Activated CD4-positive, alpha-beta T cell treated with anti-CD3 and anti-CD28 coated beads, Interleukin-2, amount 10 ng/mL, durations not matched to agents 7 days and 5 days (primary cell): ENCODE measurements at regions not wholly inside any gene's neighbourhood (a gene's known extent, or its start where the extent isn't known, plus 50 kb on each side); places are given as distances from the start of the nearest gene placed in this dataset.

Source experiments
- CTCF ChIA-PET: fragments of 350-600 bp; sonication (Branson Sonifier 250); formaldehyde crosslinking; loops from one replicate; lab custom pipeline; 2021; ENCODE audit warnings: antibody characterized with exemption; lab: Charles Lee
- POLR2A ChIA-PET: fragments of 350-600 bp; sonication (Branson Sonifier 250); formaldehyde crosslinking; loops from one replicate; lab custom pipeline; 2021; ENCODE audit warnings: antibody characterized with exemption; lab: Charles Lee
- DNase-seq: peaks from one replicate; pipeline ENCODE4 v3.0.0-alpha.2; 2020
- H3K27ac Mint-ChIP-seq: one replicate; pipeline ENCODE4 v1.8.0; 2021; ENCODE audit warnings: mild to moderate bottlenecking, moderate library complexity, mixed read lengths
- H3K27me3 Mint-ChIP-seq: one replicate; pipeline ENCODE4 v1.8.0; 2021; ENCODE audit warnings: mixed read lengths
- H3K36me3 Mint-ChIP-seq: one replicate; pipeline ENCODE4 v1.8.0; 2021; ENCODE audit warnings: low read depth, mixed read lengths
- H3K4me1 Mint-ChIP-seq: one replicate; pipeline ENCODE4 v1.8.0; 2021; ENCODE audit warnings: mixed read lengths
- H3K4me3 Mint-ChIP-seq: one replicate; pipeline ENCODE4 v1.8.0; 2021; ENCODE audit warnings: mild to moderate bottlenecking, moderate library complexity, mixed read lengths
- H3K9me3 Mint-ChIP-seq: one replicate; pipeline ENCODE4 v1.8.0; 2021; ENCODE audit warnings: mixed read lengths

DNA sequence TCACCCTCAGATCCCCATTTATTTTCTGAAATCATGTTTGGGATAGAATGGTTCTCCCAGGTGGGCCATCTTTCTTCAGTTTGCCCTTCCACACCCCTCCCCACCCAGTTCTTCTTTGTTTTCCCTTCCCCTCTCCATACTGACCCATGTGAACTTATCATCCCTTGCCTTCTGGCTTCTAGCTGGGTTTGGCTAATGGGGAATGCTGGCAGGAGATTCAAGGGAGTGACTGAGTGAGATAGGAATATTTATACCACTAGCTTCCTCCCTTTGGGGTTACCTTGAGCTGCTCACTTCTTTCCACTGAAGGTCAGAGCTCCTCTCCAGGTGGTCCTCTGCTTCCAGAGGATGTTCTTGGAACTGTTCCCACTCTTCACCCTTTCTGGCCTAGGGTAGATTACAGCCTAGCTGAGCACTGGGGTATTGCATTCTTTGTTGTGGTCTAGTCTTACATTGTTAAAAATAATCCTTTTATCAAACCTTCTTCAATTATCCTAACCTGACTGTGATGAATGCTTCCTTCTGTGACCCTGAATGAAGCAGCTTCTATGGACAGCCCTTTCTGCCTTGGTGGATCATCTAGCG, 88.3 kb upstream of the ATP2B1 start:
- Mint-ChIP-seq H3K9me3 (no peaks in the 10 kb centered on the region), H3K36me3 (no peaks in the 10 kb centered on the region), H3K27ac (no peak overlapping the region), H3K4me1 (no peaks in the 10 kb centered on the region), H3K4me3 (no peak overlapping the region), H3K27me3 (no peaks in the 10 kb centered on the region)
- POLR2A ChIA-PET: no interaction called here
- DNase-seq: no peak
- CTCF ChIA-PET: interaction anchor here (0.7 to 0.9 kb wide), 2 partner anchors 17 to 577 kb away, joined by 3 read pairs; no protein-coding TSS in a partner anchor

GRCh38 chr12:89793946-89794345, 85.3 kb upstream of the ATP2B1 start:
- peaks cover 2% of the 10 kb centered on the region for H3K9me3 Mint-ChIP-seq
- POLR2A ChIA-PET: no interaction called here
- no peaks in the 10 kb centered on the region for H3K27me3 Mint-ChIP-seq
- CTCF ChIA-PET: no interaction called here
- no peak for DNase-seq
- H3K27ac Mint-ChIP-seq: no peak overlapping the region
- H3K4me1 Mint-ChIP-seq: peaks cover 2% of the 10 kb centered on the region
- no peak overlapping the region for H3K4me3 Mint-ChIP-seq
- no peaks in the 10 kb centered on the region for H3K36me3 Mint-ChIP-seq

GRCh38 chr12:89791286-89791685, 82.6 kb upstream of the ATP2B1 start:
- H3K27me3 Mint-ChIP-seq: no peaks in the 10 kb centered on the region
- H3K4me1 Mint-ChIP-seq: peaks cover 2% of the 10 kb centered on the region
- DNase-seq: no peak
- no peak overlapping the region for H3K4me3 Mint-ChIP-seq
- no peaks in the 10 kb centered on the region for H3K36me3 Mint-ChIP-seq
- ChIA-PET CTCF (interaction anchor here (0.8 kb wide), 1 partner anchor 128 kb away, joined by 3 read pairs; no protein-coding TSS in a partner anchor), POLR2A (no interaction called here)
- peaks cover 11% of the 10 kb centered on the region for H3K9me3 Mint-ChIP-seq
- H3K27ac Mint-ChIP-seq: no peak overlapping the region

DNA sequence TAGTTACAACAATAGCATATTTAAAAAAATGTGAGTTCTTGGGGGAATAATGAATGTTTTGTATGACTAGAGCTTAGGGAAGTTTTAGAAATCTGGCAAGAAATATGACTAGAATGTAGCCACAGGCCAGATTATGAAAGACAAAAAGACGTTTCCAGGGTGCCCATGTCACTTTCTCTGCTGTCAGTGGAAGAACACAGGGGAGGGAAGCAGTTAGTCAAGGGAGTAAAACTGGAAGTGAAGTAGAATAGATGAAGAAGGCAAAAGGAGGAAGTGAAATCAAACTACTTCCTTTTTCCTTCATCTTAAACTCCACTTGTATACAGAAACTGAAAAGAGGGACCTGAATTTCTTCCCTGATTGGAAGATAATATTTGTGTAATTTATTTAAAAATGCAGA, 81.2 kb upstream of the ATP2B1 start:
- no peak overlapping the region for H3K4me3 Mint-ChIP-seq
- H3K4me1 Mint-ChIP-seq: peaks cover 2% of the 10 kb centered on the region
- POLR2A ChIA-PET: no interaction called here
- CTCF ChIA-PET: no interaction called here
- no peak for DNase-seq
- no peaks in the 10 kb centered on the region for H3K36me3 Mint-ChIP-seq
- H3K9me3 Mint-ChIP-seq: peaks cover 22% of the 10 kb centered on the region
- no peaks in the 10 kb centered on the region for H3K27me3 Mint-ChIP-seq
- H3K27ac Mint-ChIP-seq: no peak overlapping the region

DNA sequence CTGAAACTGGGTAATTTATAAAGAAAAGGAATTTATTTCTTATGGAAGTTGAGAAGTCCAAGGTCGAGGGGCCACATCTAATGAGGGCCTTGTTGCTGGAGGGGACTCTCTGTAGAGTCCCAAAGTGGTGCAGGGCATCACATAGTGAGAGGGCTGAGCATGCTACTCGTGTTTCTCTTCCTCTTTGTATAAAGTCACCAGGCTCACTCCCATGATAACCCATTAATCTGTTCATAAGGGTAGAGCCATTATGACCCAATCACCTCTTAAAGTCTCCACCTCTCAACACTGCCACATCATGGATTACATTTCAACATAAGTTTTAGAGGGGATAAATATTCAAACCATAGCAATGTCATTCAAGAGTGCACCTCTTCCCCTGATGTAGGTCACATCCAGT, 79.1 kb upstream of the ATP2B1 start:
- Mint-ChIP-seq H3K4me3 (no peak overlapping the region), H3K27me3 (no peaks in the 10 kb centered on the region), H3K4me1 (peaks cover 2% of the 10 kb centered on the region), H3K36me3 (no peaks in the 10 kb centered on the region), H3K27ac (no peak overlapping the region), H3K9me3 (peaks cover 22% of the 10 kb centered on the region)
- ChIA-PET CTCF (no interaction called here), POLR2A (no interaction called here)
- no peak for DNase-seq

- H3K4me1 Mint-ChIP-seq: peaks cover 2% of the 10 kb centered on the region
- H3K36me3 Mint-ChIP-seq: no peaks in the 10 kb centered on the region
- no peak for DNase-seq
- no peaks in the 10 kb centered on the region for H3K27me3 Mint-ChIP-seq
- ChIA-PET CTCF (no interaction called here), POLR2A (no interaction called here)
- H3K9me3 Mint-ChIP-seq: peaks cover 22% of the 10 kb centered on the region
- H3K4me3 Mint-ChIP-seq: no peak overlapping the region
- no peak overlapping the region for H3K27ac Mint-ChIP-seq
Observed at GRCh38 chr12:89786177-89786810, 77.7 kb upstream of the ATP2B1 start.

DNA sequence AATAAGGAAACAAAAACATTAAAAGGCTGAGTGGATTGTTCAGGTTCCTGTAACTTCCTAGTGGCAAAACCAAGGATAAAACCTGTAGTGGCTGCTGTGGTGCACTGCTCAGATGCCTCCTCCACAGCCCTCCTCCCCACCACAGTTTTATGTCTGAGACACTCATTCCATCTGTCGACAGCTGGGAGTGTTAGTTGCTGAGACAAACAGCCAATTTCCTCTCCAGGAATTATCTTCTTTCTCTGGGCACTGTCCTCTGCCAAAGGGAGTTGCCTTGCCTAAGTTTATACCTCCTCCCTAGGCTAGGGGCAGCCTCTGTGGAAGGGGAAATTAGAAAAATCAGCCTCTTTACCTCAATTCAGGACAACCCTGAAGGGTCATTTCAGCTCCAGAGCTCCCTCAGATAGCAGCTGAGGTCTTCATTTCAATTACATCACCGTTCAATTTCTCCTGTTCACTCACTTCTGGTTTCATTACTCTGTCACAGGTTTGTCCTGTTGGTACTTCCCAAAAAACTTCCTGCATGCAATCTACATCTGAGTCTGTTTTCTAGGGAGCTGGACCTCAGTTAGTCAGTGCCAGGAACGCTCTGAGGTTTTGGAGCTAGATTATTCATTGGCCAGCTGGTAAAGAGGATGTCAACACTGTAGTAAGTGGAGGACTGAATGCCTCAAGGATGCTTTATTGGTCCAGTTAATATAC, 74.9 kb upstream of the ATP2B1 start:
- POLR2A ChIA-PET: no interaction called here
- CTCF ChIA-PET: interaction anchor here (1.4 kb wide), 2 partner anchors 12 to 15 kb away, joined by 4 to 8 read pairs; no protein-coding TSS in a partner anchor
- no peak overlapping the region for H3K4me3 Mint-ChIP-seq

DNA sequence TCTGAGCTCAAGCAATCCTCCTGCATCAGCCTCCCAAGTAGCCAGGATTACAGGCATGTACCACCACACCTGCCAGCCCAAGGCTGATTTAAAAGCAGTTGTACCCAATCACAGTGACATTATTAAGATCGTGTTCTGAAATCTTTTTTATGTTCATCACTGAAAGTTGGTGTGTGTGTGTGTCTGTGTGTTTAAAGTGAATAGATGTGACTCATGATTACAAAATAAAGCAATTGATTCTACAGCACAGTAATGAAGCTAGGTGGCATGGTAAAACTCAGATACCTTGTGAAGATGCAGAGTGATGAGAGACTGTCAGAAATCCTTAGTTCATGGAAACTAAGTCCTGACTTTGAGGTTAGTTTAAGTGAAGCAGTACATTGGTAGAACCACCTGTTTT, 74.2 kb upstream of the ATP2B1 start:
- Mint-ChIP-seq H3K9me3 (peaks cover 13% of the 10 kb centered on the region), H3K4me1 (no peaks in the 10 kb centered on the region), H3K36me3 (no peaks in the 10 kb centered on the region), H3K4me3 (no peak overlapping the region), H3K27ac (no peak overlapping the region), H3K27me3 (no peaks in the 10 kb centered on the region)
- ChIA-PET POLR2A (no interaction called here), CTCF (interaction anchor here (0.9 to 1.4 kb wide), 3 partner anchors 13 to 34 kb away, joined by 3 to 4 read pairs (median 3); no protein-coding TSS in a partner anchor)
- no peak for DNase-seq

More for the DNA sequence above, 74.9 kb upstream of the ATP2B1 start:
- Mint-ChIP-seq H3K36me3 (no peaks in the 10 kb centered on the region), H3K27me3 (no peaks in the 10 kb centered on the region), H3K9me3 (peaks cover 16% of the 10 kb centered on the region), H3K27ac (no peak overlapping the region), H3K4me1 (no peaks in the 10 kb centered on the region)
- DNase-seq: no peak

- ChIA-PET CTCF (interaction anchor here (0.9 to 1.4 kb wide), 3 partner anchors 13 to 33 kb away, joined by 3 to 4 read pairs (median 3); no protein-coding TSS in a partner anchor), POLR2A (interaction anchor here (0.6 kb wide), 1 partner anchor 11 kb away, joined by 5 read pairs; no protein-coding TSS in a partner anchor)
- no peak for DNase-seq
- Mint-ChIP-seq H3K9me3 (peaks cover 13% of the 10 kb centered on the region), H3K27me3 (no peaks in the 10 kb centered on the region), H3K4me3 (no peak overlapping the region), H3K27ac (no peak overlapping the region), H3K36me3 (no peaks in the 10 kb centered on the region), H3K4me1 (no peaks in the 10 kb centered on the region)
Observed at GRCh38 chr12:89781946-89782550, 73.4 kb upstream of the ATP2B1 start.

DNA sequence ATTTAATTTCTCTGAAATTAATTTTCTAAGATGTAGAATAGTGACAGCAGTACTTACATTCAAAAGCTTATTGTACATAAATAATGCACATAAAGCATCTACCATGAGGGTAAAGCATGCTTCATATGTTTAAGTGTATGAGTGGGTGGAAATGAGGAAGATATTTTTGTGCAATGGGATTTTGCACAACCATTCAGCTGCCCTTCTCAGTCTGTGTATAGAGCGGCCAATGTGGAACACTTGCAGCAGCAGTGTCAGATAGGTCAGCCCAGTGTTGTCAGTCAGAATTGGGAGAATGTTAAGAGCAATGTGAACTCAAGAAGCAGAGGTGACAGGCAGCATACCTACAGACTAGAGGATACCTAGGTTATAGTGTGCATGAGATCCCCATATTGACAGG, 72.5 kb upstream of the ATP2B1 start:
- no peak for DNase-seq
- Mint-ChIP-seq H3K27ac (no peak overlapping the region), H3K4me3 (no peak overlapping the region), H3K27me3 (no peaks in the 10 kb centered on the region), H3K36me3 (no peaks in the 10 kb centered on the region), H3K9me3 (peaks cover 10% of the 10 kb centered on the region), H3K4me1 (no peaks in the 10 kb centered on the region)
- CTCF ChIA-PET: interaction anchor here (1.1 kb wide), 1 partner anchor 9 kb away, joined by 3 read pairs; no protein-coding TSS in a partner anchor
- POLR2A ChIA-PET: interaction anchor here (0.7 kb wide), 1 partner anchor 305 kb away, joined by 7 read pairs; no protein-coding TSS in a partner anchor

DNA sequence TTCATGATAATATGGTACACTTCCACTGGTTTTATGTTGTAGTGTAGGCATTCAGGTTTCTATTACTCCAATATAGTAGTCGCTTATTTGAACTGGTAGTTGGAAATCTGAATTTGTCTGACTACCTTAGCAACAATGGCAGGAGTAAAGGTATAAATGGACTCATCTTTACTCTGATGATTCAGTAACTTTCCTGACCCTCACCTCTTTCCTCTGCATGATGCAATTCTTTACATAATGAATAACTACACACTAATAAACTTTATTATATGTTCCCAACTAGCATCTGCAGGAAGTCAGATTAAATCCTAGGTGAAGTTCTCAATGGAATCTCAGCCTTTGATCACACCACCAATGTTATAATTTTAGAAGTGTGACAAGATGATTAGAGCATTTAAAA, 70.5 kb upstream of the ATP2B1 start:
- Mint-ChIP-seq H3K4me3 (no peak overlapping the region), H3K9me3 (no peaks in the 10 kb centered on the region), H3K27me3 (no peaks in the 10 kb centered on the region), H3K27ac (no peak overlapping the region), H3K36me3 (no peaks in the 10 kb centered on the region), H3K4me1 (no peaks in the 10 kb centered on the region)
- CTCF ChIA-PET: no interaction called here
- DNase-seq: no peak
- POLR2A ChIA-PET: no interaction called here

GRCh38 chr12:89777733-89778379, 69.2 kb upstream of the ATP2B1 start:
- Mint-ChIP-seq H3K27ac (no peak overlapping the region), H3K4me1 (no peaks in the 10 kb centered on the region)

More at GRCh38 chr12:89777733-89778379, 69.2 kb upstream of the ATP2B1 start:
- ChIA-PET POLR2A (no interaction called here), CTCF (no interaction called here)
- H3K27me3 Mint-ChIP-seq: no peaks in the 10 kb centered on the region
- no peak overlapping the region for H3K4me3 Mint-ChIP-seq
- no peaks in the 10 kb centered on the region for H3K36me3 Mint-ChIP-seq
- no peaks in the 10 kb centered on the region for H3K9me3 Mint-ChIP-seq
- DNase-seq: no peak
